GM19395 (cell line): ENCODE measurements at regions not wholly inside any gene's neighbourhood (a gene's known extent, or its start where the extent isn't known, plus 50 kb on each side); places are given as distances from the start of the nearest gene placed in this dataset.
"Not testable (repeated sequence)": the region's sequence is repeated elsewhere in the genome, so short reads cannot be mapped to it uniquely, and the experiment has no call there.

ENCODE experiments used
- ATAC-seq: cut with Tn5 transposase; IDR thresholded peaks from one replicate; pipeline ENCODE4 v1.9.1; 2021; ENCODE audit warnings: mild to moderate bottlenecking, moderate library complexity; ENCODE audit not compliant: unreplicated experiment

DNA sequence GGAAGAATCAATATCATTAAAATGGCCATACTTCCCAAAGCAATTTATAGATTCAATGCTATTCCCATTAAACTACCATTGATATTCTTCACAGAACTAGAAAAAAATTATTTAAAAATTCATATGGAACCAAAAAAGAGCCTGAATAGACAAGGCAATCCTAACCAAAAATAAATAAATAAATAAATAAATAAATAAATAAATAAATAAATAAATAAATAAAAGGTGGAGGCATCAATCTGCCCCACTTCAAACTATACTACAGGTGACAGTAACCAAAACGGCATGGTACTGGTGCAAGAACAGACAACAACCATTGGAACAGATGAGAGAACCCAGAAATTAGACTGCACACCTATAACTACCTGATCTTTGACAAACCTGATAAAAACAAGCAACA lies 598.5 kb upstream of the GRM3 start:
- not testable (repeated sequence) for ATAC-seq

DNA sequence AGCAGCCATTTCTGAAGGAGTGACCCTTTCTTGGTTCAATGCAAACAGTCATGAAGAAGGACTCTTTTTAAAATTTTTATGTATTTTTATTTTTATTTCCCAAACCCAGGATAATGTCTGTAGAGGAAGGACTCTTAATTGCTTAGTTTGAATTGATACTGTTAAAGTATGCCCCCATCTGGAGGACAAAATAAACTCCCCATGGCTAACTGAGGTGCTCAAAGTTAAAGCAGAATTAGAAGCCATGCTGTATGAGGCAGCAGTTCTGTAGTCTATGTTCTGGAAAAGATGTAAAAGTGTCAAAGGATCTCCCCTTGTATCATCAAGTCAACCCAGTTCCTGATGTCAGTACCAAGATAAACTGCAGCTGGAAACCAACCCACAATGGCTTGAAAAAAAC lies 617.9 kb upstream of the GRM3 start:
- ATAC-seq: no peak

DNA sequence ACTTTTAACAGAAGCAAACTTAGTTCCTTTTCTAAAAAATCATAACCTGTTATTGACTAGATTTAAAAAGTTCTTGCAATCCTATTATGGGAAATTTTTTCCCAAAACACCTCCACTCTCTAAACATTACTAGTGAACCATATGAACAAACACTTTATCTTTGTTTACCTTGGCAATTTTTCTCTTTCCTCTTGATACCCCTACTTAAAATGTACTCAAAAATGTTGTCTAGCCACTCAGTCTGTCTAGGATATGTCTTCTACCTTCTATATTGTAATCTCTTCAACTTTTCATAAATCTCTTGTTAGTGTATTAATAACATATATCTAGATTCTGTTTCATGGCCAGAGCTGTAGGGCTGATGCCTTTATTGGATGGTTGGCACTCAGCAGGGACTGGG lies 630.0 kb upstream of the GRM3 start:
- no peak for ATAC-seq

DNA sequence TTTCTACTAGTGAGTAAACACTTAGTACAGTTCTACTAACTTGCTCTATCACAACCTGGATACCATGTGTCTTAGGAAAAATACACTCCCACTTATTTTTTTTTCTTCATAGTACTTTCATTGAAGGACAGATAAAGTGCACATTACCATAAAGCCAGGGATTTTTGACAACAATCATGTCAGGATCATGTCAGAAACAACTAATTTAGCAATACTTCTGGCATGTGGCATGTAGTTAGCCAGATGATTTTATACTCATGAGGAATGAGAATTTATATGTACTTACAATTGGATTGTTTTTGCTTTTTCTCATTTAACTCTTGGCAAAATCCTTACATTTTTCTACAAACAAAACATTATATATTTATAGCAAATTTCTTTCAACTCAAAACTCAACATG lies 630.7 kb upstream of the GRM3 start:
- ATAC-seq: no peak

DNA sequence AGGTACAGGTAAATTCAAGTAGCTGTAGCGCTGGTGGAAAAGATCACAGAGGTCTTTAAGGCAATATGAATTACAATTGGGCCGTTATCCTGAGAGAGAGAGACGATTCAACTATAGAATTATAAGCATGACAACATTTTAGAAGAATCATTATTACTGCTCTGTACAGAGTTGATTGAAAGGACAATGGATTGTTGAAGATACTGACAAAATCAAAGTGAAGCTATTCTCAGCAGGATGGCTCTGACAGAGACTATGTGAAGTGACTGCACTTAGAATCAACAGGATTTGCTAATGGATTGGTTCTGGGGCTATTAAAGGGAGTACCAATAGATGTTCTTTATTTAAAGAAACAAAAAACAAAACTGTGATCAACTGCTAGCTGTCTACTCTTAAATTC lies 634.8 kb upstream of the GRM3 start:
- ATAC-seq: no peak

DNA sequence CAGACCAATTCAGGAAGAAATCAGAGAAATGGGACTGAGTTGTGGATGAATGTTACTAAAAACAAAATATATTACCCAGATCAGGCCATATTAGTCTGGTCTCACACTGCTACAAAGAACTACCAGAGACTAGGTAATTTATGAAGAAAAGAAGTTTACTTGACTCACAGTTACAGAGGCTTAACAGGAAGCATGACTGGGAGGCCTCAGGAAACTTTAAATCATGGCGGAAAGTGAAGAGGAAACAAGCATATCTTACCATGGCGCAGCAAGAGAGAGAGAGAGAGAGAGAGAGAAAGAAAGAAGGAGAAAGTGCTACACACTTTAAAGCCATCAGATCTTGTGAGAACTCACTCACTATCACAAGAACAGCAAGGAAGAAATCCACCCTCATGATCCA lies 636.8 kb upstream of the GRM3 start:
- ATAC-seq: no peak

DNA sequence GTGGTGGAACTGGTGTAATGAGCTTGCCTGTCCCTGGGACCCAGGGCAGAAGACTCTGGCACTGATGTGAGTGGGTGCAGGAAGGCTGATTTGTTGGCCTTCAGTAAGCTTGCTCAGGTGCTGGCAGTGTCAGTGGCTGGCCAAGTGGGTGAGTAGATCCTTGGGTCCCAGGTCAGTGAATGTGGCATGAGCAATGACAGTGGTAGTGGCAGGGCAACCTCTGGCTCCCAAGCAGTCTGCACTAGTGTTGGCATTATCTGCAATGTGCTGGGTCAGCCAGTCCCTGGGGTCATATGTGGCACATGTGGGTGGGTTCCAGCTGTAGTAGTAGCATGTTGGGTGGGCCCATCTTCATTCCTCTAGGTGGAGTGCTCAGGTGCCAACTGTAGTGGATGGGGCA lies 640.9 kb upstream of the GRM3 start:
- ATAC-seq: no peak

DNA sequence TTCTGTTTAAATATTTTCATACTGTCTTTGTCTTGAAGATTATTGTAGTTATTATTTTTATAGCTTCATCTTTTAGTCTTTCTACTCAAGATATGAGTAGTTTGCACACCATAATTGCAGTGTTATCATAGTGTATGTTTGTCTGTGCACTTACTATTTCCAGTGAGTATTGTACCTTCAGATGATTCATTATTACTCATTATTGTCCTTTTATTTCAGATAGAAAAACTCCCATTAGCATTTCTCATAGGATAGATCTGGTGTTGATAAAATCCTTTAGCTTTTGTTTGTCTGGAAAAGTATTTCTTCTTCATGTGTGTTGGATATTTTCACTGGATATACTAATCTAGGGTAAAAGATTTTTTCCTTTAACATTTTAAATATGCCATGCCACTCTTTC lies 646.2 kb upstream of the GRM3 start:
- no peak for ATAC-seq

DNA sequence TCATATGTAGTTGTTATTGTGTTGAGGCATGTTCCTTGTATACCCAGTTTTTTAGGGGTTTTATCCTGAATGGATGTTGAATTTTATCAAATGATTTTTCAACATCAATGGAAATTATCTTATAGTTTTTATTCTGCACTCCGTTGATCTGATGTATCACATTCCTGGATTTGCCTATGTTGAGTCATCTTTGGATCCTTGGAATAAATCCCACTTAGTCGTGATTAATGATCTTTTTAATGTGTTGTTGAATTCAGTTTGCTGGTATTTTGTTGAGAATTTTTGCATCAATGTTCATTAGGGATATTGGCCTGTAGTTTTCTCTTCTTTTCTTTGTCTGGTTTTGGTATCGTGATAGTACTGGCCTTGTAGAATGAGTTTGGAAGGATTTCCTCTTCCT lies 648.6 kb upstream of the GRM3 start:
- no peak for ATAC-seq

DNA sequence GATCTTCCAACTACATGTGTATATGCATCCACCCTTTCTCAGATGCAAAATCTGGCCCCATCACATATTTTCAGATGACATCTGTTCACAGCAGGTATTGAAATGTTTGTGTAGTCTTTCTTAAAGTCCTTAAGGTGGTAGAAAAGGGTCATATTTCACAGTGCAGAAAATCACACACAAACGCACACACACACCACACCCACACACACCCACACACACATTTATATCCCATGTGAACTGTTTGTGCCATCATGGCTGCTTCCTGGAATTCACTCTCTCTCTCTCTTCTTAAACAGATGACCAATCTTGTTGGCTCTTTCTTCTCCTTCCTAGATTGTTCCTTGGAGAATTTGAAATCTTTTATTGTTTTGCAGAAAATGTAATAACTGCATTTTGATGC lies 663.0 kb upstream of the GRM3 start:
- no peak for ATAC-seq

DNA sequence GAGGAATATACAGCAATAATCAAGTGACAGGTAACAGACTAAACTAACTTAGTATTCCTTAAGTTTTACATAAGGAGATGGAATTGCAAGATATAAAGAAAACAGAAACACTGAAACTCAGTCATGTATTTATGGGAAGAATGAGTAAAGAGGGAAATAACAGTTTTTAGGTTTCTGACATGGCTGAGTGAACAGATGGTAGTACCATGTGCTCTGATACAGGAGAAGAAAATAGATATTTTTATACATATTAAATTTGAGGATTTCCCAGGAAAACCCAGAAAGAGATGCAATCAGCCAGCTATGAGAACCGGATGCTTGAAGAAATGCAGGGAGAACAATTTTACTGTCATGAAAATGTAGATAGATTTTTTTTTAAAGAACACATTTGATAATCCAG lies 669.5 kb upstream of the GRM3 start:
- ATAC-seq: no peak

DNA sequence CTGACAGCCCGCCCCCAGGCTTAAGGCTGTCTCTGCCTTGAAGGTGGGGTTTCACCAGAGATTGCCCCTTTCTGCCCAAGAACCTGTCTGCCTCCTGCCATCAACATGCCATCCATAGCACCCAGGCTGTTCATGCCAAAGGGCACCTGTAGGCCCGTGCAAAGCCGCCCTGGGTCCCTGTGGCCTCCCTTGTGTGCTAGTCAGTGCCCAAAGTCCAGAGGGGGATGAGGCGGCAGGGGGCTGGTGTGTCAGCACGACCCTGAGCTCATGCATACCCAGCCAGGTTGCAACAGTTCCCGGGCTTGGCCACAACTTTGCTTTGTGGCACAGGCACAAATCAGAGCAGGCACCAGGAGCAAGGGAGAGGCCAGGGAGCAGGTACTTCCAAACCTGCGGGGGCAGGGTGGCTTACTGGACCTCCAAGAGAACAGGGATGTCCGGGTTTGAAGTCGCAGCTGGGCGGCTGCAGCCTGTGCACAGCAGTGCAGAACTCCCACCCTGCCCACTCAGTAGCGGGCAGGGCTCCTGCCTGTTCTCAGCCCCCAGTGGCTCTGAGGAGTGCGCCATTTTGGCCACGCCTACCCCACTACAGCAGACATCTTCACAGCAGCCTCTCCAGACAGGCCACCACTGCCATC lies 671.1 kb upstream of the GRM3 start:
- ATAC-seq: no peak

DNA sequence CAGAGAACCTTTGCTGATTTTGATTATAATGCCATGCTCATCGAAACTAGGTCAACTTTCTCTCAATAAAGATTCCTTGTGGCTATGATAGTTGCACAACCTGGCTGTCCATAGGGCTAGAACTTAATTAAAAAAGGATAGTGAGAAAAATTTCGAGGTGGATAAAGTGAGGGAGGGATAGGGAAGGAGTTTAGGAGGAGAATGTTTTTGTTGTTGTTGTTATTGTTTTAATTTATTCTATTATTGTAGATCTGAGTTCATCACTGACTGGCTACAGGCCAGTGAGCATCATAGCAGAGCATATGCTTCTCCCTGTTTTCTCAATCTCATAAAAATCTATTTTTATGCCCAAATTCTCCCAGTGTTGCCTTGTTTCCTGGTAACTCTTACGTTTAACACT lies 688.7 kb upstream of the GRM3 start:
- ATAC-seq: no peak

DNA sequence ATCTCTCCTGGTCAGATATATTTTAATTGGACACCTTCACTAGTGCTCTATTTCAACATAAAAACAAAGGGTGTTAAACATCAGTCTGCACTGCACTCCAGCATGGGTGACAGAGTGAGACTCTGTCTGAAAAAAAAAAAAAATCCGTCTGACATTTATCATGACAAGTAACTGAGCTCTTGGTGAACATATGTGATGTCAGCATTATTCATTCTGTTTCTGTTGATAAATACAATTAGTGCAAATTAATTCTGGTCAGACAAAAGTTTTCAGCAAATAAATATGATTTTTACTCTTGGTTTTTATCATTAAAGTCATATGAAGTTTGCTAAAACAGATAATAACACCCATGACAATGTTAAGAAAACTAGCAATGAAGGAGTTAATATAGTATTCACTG lies 692.8 kb upstream of the GRM3 start:
- no peak for ATAC-seq

DNA sequence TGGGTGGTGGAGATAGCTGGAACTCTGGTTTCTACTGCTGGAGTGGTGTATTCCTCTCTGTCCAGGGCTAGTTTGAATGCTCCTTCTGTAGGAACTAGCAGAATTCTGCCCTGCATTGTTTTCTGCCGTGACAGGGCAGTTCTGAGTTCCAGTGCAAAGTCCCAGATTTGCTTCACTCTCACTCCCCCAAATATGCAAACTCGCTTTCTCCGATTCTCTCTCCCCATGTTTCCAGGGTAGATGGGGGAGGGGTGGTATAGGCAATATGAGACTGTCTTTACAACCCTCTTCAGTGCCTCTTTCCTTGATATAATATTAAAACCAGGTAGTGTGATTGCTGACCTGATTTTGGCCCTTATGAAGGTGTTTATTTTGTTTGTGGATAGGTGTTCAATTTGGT lies 693.3 kb upstream of the GRM3 start:
- ATAC-seq: no peak

DNA sequence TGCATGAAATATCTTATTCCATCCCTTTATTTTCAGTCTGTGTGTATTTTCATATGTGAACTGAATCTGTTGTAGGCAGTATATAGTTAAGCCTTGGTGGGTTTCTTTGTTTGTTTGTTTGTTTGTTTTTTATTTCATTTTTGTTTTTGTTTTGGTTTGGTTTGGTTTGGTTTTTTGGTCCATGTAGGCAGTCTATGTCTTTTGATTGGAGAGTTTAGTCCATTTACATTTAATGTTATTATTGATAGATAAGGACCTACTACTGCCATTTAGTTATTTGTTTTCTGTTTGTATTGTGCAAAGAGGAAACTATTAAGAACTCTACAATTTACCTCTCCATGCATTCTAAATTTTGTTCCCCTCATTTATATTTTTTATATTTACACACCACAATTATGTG lies 695.9 kb upstream of the GRM3 start:
- no peak for ATAC-seq

DNA sequence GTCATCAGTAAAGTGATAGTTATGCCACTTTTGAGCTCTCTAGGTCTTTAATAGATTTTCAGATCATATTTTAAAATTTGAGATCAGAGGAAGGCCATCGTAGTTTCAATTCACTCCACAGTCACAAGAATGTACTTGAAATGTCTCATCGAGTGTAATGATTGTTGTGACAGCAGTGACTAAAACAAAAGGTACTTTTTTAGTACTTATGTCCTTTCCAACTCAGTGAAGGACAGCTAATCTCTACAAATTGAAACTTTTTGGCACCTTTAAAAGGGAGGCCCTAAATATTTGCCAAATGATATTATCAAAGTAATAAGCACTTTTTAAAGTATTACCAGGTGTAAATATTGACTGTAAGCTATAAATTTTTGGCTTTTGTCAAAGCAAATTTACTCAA lies 702.9 kb upstream of the GRM3 start:
- no peak for ATAC-seq

DNA sequence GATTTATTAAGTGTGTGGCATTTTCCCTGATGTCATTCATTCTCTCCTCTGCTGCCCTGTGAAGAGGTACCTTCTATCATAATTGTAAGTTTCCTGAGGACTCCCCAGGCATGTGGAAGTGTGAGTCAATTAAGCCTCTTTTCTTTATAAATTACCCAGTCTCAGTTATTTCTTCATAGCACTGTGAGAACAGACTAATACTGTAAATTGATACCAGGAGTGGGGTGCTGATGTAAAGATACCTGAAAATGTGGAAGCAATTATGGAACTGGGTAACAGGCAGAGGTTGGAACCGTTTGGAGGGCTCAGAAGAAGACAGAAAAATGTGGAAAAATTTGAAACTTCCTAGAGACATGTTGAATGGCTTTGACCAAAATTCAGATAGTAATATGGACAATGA lies 711.8 kb upstream of the GRM3 start:
- no peak for ATAC-seq

DNA sequence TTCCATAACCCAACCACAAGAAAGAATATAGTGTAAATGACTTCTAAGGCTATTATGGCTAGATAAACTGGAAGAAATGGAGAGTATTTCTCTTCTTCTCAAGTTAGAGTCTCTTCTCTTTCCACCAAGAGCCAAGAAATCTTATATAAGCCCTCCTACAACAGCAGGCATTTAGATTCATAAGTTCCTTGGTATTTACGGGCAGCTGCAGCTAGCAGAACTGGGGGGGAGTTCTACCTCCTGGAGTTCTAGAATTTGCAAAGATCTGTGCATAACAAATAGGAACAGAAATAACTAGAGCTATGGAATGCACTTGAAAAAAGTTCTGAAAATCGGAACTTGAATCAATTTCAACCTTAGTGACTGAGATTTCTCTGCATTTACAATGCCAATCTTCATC lies 715.2 kb upstream of the GRM3 start:
- ATAC-seq: no peak

DNA sequence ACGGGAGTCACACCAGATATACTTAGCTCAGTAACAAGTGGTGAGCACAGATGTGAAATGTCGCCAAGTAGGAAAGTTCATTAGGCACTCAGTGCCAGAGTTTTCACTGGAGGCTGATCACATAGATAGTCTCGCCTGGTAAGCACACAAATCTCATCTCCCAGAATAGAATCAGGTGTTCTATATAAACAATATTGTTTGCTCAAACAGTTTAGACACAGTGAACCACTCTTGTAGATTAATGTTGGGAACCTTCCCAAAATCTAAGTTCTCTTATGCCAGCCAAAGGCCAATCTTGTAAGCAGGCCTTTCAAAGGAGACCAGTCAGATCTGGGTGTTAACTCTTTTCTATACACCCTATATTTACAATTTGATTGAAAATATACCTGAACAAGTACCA lies 716.5 kb upstream of the GRM3 start:
- ATAC-seq: no peak

DNA sequence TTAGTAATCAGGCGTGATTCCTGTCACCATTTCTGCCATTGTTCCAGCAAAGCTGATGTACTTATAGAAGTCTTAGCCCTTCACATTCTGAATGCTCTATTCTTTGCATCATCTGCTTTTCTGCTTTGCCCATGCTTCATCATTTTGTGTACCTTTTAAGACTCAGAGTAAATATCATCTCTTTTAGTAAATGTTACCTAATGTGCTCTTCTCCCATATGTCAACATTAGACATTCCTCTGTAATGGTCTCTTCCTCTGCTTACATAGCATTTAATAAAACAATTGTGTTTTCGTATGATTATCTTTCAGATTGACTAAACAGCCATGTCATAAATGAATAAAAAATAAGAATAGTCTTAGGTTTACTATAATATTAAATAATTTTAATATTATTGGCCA lies 719.6 kb upstream of the GRM3 start:
- ATAC-seq: no peak

DNA sequence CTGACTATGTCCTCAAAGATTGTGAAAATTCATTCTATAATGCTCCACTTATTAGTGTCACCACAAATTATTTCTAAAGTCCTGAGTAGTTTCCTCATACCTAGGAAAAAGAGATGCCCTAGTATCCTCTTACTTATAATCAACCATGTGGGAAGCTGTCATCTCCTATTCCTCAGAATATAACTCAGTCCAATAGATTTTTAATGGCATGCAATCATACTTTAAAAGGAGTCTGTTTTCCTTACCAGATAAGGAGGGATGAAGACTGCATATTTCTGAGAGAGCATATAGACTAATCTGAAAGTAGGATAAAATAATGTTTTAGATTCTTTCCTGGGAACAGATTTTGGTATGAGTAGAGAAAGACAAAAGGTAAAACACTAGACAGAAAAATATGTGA lies 727.7 kb upstream of the GRM3 start:
- ATAC-seq: no peak

DNA sequence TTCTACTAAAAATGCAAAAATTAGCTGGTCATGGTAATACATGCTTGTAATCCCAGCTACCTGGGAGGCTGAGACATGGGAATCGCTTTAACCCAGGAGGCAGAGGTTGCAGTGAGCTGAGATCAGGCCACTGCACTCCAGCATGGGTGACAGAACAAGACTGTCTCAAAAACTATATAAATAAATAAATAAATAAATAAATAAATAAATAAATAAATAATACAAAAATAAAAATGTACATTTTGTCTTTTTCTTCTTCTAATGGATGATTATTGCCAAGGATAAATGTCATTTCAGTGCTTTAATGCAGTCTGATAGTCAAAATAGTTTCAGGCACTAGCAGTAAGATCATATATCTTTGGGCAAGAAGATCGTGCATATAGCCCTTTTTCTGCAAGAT lies 727.6 kb upstream of the SEMA3D start:
- no peak for ATAC-seq

DNA sequence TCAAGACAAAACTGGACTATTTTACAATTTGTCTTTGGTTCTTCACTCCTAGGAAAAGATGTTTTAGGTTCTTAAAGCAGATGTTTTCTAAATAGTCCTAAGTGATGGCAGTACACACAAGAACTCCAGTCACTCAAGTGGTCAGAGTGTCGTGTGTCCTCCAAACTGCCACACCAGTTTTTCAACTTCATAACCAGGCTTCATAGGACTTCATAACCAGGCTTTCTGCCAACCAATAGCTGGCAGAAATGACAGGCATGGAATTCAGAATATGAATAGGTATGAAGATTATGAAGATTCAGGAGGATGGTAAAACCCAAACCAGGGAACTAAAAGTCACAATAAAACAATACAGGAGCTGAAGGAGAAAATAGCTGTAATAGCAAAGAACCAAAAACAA lies 721.2 kb upstream of the SEMA3D start:
- ATAC-seq: no peak
